CD4-positive, alpha-beta T cell treated with Interleukin-21 for 1 hour (primary cell): ENCODE measurements at regions not wholly inside any gene's neighbourhood (a gene's known extent, or its start where the extent isn't known, plus 50 kb on each side); places are given as distances from the start of the nearest gene placed in this dataset.

ENCODE experiments used
- DNase-seq: peaks from one replicate; pipeline ENCODE4 v3.0.0-alpha.2; 2020

DNA sequence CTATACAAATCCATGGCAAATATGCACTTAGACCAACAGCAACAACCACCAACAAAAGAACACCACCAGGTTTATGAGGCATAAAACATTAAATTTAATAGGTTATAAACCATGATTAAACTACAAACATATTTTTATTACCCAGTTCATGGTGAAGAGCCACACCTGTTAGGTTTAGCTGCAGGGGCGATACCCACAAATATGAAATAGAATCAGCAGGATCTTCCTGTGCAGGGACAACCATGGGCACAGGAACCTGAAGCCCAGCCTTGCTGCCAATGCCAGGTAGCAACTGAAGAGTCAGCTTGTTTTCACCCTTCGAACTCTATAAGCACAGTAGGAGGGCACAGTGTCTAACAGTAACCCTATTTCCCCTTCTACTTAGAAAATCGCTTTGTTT, 675.0 kb downstream of the SATB2 start:
- no peak for DNase-seq

DNA sequence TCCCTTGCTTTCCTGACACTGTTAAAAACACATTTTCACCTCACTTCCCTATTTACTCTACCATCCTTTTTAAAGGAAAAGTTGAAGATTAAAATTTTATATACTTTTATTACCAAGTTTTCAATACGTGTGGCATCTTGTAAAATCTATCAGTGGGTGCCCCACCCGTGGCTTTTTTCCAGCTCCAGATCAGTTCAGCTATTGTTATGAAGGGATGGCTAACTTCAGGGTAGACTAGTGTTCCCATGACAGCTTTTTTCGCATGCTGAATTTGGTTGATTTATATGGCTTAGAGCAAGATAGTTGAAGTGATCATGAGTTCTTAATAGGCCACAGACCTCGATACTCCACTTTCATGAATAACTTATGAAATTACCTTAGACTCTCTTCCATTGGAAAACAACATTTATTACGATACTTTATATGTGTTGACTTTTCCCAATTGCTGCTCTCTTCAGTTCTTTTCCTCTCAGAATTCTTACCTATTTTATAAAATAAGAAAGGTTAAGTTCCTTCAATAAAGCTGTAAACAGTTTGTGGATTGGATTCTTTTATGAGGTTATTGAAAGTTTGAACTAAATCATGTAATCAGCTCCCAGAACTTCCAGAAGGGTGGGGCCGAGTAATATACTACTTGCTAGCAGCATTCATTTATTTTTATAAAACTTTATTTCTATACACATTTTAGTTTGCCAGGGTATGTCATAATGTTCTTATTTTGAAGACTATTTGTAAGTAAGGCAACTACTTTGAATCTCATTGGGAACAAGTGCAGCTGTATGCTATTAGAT, 680.9 kb downstream of the SATB2 start:
- no peak for DNase-seq

DNA sequence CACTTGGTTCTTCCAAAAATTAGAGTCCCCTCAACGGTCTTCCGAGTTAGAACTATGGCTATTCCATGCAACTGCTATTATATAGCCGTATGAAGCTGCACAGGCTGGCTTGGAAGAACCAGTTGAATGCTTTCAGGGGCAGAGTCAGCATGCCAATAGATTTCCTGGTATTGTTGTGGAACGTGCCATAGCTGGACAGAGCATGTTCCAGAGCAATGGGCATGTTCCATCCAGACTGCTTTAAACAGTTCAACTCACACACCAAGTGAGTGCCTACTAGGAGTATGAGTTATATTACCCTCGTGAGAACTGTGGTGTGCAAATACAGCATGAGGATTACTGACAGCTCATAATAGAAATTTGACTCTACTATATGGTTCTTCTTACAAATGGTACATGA, 682.0 kb downstream of the SATB2 start:
- DNase-seq: no peak

- DNase-seq: no peak
Observed at GRCh38 chr2:198774576-198774975, 683.2 kb downstream of the SATB2 start.

DNA sequence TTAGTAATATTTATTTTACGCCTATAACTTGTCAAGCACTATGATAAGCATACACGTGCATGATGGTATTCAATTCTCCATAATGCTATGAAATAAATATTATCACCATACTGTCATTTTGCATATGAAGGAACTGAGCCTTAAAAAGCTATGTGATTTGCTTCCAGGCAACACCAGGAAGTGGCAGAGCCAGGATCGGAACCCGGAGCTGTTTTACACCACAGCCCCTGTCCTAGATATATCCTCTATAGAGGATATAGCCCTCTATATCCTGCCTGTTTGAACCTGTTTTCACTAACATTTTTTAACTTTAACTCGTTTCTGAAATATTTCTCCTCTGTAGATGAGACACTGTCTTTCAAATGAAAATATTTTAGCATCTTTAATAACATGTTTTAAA, 690.0 kb downstream of the SATB2 start:
- DNase-seq: no peak

DNA sequence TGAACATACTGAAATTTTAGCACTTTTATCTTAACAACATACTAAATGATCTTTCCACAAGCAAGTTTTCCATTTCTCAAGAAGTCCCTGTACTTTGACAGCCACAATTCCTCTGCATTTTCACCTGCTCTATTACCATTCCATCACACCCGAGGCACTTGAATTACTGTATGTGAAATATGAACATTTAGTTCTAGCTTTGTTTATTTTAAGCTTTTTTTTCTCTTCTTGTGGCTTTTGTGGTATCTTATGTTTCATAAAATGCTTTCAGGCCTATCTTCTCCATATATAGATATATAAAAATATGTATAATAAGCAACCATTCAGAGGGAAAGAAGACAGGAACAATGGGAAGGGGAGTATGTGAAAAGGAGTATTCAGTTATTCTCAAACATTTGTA, 693.9 kb downstream of the SATB2 start:
- no peak for DNase-seq

DNA sequence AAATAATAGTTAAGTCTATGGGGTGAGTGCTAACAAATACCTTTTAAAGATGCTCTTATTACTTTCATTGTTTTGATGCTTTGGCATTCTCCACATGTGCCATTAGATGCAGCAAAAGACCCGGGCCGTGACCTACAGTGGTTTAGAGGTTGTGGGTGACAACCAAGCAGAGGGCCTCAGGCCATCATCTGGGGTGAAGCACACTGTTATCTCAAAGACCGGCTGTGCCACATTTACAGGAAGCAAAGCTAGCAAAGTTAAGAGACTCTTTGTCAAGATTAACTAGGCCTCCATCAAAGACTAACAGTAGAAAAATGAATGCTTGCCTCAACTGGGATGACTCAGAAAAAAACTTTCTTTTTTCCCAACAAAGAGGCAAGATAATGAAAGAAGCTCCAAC, 695.3 kb downstream of the SATB2 start:
- DNase-seq: no peak

GRCh38 chr2:198757069-198757468, 700.7 kb downstream of the SATB2 start:
- no peak for DNase-seq

GRCh38 chr2:198756166-198756565, 701.6 kb downstream of the SATB2 start:
- DNase-seq: no peak

DNA sequence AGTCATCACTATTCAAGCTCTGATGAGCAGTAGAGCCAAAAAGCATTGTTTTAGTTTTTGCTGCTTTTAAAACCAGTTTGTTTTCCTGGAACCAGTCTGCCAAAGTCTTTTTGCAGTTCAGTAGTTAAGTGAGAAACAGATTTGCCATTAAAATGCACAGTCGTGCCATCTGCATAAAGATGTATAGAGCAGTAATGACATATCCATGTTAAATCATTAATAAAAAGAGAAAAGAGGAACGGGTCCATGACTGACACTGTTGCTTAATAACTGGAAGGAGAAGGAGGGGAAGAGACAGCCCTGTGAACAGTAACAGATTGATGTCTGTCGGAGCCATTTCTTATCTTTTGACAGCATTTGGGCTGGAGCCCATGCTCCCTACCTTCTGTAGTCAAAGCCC, 704.6 kb downstream of the SATB2 start:
- no peak for DNase-seq

GRCh38 chr2:198749364-198749763, 708.4 kb downstream of the SATB2 start:
- DNase-seq: no peak

DNA sequence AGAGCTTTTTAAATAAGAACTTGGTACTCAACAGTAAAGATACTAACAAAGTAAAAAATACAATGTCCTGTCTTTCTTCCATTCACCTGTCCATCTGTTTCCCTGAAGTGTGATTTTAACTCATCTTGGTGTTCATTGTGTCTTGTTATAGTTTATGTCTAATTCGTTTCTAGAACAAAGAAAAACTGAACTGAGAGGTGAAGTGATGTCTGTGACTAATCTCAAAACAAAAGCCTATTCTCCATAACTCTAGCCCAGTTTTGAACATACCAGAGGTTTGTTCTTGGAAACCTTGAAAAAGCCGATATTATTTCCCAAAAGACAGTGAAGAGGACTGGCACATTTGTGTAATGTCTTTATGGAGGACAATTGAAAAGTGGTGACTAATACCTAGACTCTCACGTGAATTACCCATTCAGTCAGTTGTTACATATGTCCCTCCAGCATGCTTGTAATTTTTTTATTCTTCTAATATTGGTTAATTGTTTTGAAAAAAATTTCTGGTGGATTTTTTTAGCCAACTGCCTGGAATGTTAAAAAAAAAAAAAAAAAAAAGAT, 725.8 kb downstream of the SATB2 start:
- DNase-seq: no peak

GRCh38 chr2:198720266-198720665, 737.5 kb downstream of the SATB2 start:
- DNase-seq: no peak

GRCh38 chr2:198717451-198717850, 740.3 kb downstream of the SATB2 start:
- no peak for DNase-seq

DNA sequence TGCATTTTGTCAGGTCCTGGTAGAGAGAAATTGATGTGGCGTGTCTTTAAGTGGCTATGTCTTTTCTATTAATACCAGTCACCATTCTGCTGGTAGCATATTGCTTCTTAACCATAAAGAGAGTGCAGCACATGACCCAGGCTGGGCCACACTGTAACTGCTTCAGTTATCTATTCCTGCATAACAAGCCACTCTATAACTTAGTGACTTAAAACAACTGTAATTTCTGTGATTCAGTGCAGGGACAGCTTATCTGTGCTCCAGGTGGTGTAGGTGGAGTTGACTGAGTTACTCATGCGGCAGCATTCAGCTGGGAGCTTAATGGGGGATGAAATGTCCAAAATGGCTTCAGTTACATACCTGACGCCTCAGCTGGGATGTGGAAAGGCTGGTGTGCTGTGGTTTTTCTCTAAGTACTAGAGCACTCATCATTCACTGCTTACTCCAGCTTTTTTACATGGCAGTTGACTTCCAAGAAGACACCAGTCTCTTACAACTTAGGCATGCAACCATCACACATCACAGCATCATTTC, 742.4 kb downstream of the SATB2 start:
- DNase-seq: no peak

DNA sequence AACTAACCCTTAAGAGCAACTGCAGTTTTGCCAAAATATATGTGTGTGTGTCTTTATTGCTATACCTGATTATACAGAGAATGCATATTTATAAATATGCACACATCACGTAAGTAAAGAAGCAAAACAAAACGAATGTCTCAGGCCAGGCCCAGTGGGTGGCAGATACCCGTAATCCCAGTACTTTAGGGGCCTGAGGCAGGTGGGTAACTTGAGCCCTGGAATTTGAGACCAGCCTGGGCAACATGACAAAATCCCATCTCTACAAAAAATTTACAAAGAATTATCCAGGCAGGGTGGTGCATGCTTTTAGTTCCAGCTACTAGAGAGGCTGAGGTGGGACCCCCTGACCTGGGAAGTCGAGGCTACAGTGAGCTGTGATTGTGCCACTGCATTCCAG, 745.3 kb downstream of the SATB2 start:
- no peak for DNase-seq

- DNase-seq: no peak
Observed at GRCh38 chr2:198711484-198711883, 746.3 kb downstream of the SATB2 start.

GRCh38 chr2:198710562-198710961, 747.2 kb downstream of the SATB2 start:
- no peak for DNase-seq

DNA sequence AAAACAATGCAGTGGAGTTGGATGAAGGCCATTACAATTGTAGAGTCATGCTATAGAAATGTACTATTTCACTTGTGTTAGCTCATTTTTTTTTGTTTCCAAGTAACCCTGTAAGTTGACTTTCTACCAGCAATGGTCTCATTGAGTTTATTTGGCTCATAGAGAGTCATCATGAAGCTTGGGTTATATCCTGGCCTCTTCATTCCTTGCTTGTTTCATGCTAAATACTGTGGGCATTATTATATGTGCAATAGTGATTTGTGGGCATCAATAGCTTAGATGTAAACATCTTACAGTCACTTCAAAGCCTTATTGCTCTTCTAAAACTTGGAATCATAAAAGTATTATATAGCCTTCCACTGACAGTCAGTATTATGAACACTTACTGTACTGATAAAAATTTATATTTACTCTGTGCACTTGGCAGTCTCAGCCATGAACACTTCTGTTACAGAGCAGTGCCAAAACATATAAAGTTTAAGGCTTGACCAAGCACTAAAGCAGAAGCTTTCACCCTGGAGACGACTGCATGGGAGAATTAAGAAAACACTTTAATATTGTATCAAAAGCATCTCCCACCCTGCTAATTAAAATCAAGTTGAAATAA, 751.2 kb downstream of the SATB2 start:
- DNase-seq: no peak

DNA sequence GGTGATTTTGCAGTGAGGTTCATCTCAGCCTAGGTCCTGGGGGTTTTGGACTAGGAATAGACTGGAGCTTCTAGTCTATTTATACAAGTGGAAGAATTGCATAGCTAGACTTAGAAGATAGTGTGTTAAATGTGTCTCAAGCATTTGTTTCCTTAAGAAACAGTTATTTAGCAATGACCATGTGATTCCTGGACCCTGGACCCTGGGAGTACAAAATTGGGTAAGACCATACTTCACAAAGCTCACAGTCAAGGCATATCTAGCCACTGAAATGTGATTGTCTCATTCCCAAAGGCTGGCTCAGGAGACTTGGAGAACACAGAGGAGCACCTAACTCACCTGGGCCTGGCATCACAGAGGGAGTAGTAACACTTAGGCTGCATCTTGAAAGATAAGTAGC, 754.5 kb downstream of the SATB2 start:
- no peak for DNase-seq

GRCh38 chr2:198702796-198703195, 754.9 kb downstream of the SATB2 start:
- no peak for DNase-seq

DNA sequence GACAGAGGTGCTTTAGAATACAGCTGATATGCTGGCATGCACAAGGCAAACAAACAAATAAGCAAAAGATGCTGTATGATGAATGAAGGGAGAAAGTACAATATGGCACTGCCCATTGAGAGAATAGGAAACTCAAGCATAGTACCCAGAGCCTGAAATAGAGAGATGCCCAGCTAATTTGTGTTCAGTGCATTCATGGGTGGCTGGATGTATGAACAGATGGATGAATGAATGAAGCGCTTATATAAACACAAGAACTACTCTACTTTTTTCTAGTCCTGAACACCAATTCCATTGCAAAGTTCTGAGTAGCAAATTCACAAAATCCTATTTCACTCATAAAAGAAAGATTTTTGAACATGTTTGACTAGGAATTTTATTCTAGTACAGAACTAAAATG, 756.3 kb downstream of the SATB2 start:
- DNase-seq: no peak

DNA sequence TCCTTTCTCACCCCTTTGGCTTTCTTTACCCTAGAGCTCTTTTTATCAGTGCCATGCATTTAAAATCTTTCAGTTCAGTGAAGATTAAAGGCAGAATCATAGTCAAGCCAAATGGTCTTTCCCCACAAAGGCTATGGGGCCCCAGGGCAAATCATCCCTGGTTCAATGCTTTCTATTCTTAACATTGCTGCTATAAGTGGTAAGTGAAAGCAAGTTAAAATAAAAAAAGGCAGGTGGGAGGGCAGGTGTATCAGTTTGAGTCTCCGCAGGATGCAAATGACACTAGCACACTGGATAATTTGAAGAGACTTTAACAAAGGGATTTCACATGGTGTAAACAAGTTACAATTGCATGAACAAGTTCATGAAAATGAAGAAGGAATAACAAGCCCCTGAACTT, 757.4 kb downstream of the SATB2 start:
- no peak for DNase-seq

DNA sequence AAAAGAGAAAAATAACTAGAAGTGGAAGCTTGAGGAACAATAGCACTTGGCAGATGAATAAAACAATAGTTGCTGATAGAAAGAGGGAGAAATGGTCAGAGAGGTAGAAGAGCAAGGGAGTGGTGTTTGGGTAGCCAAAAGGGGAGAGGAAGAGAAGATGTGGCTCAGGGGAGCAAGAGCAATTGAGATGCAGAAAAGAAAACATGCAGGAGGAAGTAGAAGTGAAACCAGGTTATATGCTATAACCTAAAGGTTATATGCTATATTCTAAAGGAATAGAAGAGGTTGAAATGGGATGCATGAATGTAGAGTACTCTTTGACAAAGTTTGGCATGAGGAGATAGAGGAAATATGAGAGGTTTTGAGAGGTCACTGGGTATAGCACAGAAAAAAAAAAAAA, 759.5 kb downstream of the SATB2 start:
- no peak for DNase-seq
